Adrenal gland (tissue), 9 donors: ENCODE measurements at regions not wholly inside any gene's neighbourhood (a gene's known extent, or its start where the extent isn't known, plus 50 kb on each side); places are given as distances from the start of the nearest gene placed in this dataset.

ENCODE experiments used
- DNase-seq, 7 donors: peaks; one replicate each; pipeline ENCODE4 v3.0.0-alpha.2; 2019 to 2020
- H3K27ac ChIP-seq, 5 donors: fragments of 200-600 bp; sonication (generic) in 4 of 5; 1 replicate in 3 of 5; 2 replicates in 2 of 5; pipeline versions ENCODE4 v1.5.1 to v1.8.0; 2016 to 2020; ENCODE audit warnings: mild to moderate bottlenecking in 1 of 5
- H3K27me3 ChIP-seq: fragments of 200-600 bp; 2 replicates; pipeline ENCODE4 v1.8.0; 2021
- H3K36me3 ChIP-seq, 2 donors: fragments of 200-600 bp; replicated peaks in 1 of 2; 1 replicate in 1 of 2; 2 replicates in 1 of 2; pipeline versions ENCODE4 v1.5.1 to v1.8.0; 2018 to 2022
- H3K4me1 ChIP-seq, 2 donors: fragments of 200-600 bp; replicated peaks in 1 of 2; 1 replicate in 1 of 2; 2 replicates in 1 of 2; pipeline versions ENCODE4 v1.5.1 to v1.8.0; 2018 to 2021
- H3K4me3 ChIP-seq, 4 donors: fragments of 200-600 bp; sonication (generic) in 3 of 4; one replicate each; pipeline ENCODE4 v1.5.1; 2016 to 2018
- H3K9me3 ChIP-seq, 3 donors: fragments of 200-600 bp; sonication (generic) in 1 of 3; replicated peaks in 1 of 3; 1 replicate in 2 of 3; 2 replicates in 1 of 3; pipeline versions ENCODE4 v1.5.1 to v1.8.0; 2016 to 2021
- POLR2A ChIP-seq, 2 donors: fragments of 450-650 bp; IDR thresholded peaks; one replicate each; pipeline ENCODE4 v1.6.1; 2017; ENCODE audit warnings: antibody characterized with exemption in 2 of 2, mild to moderate bottlenecking in 2 of 2, moderate library complexity in 1 of 2
- WGBS, 4 donors: extraction: QIAGEN DNeasy Blood & Tissue Kit in 2 of 4; methylation state at CpG; one replicate each; pipeline versions ENCODE4 v1.1.5 to v1.1.7; 2013 to 2017; 5-methylcytosine and 5-hydroxymethylcytosine counted together
- intact Hi-C, 2 donors: fragments of 100-400 bp; cut with DNase I; formaldehyde crosslinking; loops; one replicate each; pipeline versions ENCODE4 v1.14.1 to v1.15.0; 2022 to 2023
- TF ChIP-seq, protein P1 (sequence below), 6 experiments: fragments of 450-650 bp in 4 of 6; fragments of 200-600 bp in 2 of 6; sonication (generic) in 1 of 6; IDR thresholded peaks; 1 replicate in 5 of 6; 2 replicates in 1 of 6; pipeline versions ENCODE4 v1.5.1 to v1.8.0; 2016 to 2021; ENCODE audit warnings: antibody characterized with exemption in 6 of 6, mild to moderate bottlenecking in 2 of 6, moderate library complexity in 1 of 6
- donor health status: healthy with polysubstance abuse.
- donor health status: Bipolar disorder and iron deficiency.
- donor health status: DM: yes; HTN: yes; CAD: no.
- donor health status: DM: no; HTN: no; CAD: no.
- donor health status: DM: no; HTN: no; CAD: no.

DNA sequence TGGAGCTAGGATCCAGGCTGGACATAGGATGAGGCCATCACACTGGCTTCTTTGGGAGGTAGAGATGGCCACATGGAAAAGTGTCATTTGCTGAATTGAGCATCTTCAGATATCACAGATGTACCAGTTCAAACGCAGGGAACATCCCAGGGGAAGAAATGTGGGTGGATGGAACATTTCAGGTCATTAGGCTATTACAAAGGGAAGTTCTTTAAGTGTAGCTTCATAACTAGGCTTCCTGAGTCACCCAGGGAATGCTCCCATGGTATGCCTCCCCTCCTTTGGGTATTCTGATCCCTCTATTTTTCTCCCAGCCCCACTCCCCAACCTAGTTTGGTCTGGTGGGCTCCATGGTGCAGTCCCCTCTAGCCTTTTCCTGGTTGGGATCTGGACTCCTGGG is 69.8 kb upstream of the IRX3 start:
- Histone ChIP-seq H3K27ac (no peak overlapping the region), H3K4me1 (no peaks in the 10 kb centered on the region), H3K4me3 (no peak overlapping the region), H3K9me3 (no peaks in the 10 kb centered on the region), H3K27me3 (no peaks in the 10 kb centered on the region), H3K36me3 (no peaks in the 10 kb centered on the region)
- TF ChIP-seq, protein P1, sequence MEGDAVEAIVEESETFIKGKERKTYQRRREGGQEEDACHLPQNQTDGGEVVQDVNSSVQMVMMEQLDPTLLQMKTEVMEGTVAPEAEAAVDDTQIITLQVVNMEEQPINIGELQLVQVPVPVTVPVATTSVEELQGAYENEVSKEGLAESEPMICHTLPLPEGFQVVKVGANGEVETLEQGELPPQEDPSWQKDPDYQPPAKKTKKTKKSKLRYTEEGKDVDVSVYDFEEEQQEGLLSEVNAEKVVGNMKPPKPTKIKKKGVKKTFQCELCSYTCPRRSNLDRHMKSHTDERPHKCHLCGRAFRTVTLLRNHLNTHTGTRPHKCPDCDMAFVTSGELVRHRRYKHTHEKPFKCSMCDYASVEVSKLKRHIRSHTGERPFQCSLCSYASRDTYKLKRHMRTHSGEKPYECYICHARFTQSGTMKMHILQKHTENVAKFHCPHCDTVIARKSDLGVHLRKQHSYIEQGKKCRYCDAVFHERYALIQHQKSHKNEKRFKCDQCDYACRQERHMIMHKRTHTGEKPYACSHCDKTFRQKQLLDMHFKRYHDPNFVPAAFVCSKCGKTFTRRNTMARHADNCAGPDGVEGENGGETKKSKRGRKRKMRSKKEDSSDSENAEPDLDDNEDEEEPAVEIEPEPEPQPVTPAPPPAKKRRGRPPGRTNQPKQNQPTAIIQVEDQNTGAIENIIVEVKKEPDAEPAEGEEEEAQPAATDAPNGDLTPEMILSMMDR (IDR thresholded peaks at IDR 0.05), result no peak
- TF ChIP-seq POLR2A (IDR thresholded peaks at IDR 0.05), result no peak
- intact Hi-C loops, result no loop called here
- 27 to 43% (median 36%) methylated on average over 1 of the region's 1 CpG for WGBS, 4 donors
- DNase-seq, result no peak

DNA sequence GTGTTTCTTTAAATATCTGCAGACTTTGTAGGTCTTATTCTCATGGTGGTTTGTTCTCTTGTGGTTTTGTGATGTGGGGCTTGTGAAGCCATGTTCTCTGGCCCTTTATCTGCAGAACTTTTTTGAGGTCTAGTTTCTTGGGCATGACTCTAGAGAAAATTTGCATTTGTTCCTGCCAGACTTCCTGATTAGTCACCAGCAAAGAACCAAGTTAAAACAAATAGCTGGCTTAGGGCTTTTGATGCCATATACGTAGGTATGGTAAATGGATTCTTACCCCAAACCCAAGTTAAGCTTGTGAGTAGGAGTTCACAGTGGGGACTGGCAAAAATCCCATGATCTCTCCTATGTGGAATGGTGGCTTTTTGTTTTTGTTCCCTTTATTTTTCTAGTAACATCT is 68.7 kb upstream of the IRX3 start:
- Histone ChIP-seq H3K27ac (no peak overlapping the region), H3K4me3 (no peak overlapping the region), H3K4me1 (no peaks in the 10 kb centered on the region), H3K27me3 (no peaks in the 10 kb centered on the region), H3K9me3 (no peaks in the 10 kb centered on the region), H3K36me3 (no peaks in the 10 kb centered on the region)
- intact Hi-C loops, result no loop called here
- DNase-seq, result no peak
- WGBS, 4 donors, result 71 to 78% (median 77%) methylated on average over 1 of the region's 1 CpG
- TF ChIP-seq POLR2A (IDR thresholded peaks at IDR 0.05), result no peak
- TF ChIP-seq, protein P1 (IDR thresholded peaks at IDR 0.05), result no peak

DNA sequence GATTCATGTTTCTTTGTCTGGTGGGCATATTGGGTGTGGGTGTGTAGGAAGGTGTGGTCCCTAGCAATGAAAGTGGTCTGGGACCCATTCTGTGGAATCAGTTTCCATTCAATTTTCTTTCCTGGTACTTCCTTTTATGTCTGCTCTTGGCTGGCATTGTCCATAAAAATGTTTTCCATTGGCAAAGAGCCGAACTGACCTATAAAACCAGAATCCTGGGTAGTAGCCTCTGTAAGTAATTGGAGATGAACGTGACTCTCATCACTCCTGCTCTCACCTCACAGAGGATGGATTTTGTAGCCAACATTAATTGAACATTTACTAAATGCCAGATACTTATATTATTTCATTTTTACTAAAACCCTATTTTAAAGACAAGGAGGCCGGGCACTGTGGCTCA is 66.5 kb upstream of the IRX3 start:
- Histone ChIP-seq H3K4me1 (no peaks in the 10 kb centered on the region), H3K36me3 (no peaks in the 10 kb centered on the region), H3K27ac (no peak overlapping the region), H3K27me3 (no peaks in the 10 kb centered on the region), H3K4me3 (no peak overlapping the region), H3K9me3 (no peaks in the 10 kb centered on the region)
- intact Hi-C loops, result no loop called here
- 49 to 57% (median 55%) methylated on average over 3 of the region's 3 CpGs for WGBS, 4 donors
- TF ChIP-seq, protein P1 (IDR thresholded peaks at IDR 0.05), result no peak
- TF ChIP-seq POLR2A (IDR thresholded peaks at IDR 0.05), result no peak
- DNase-seq, result no peak

DNA sequence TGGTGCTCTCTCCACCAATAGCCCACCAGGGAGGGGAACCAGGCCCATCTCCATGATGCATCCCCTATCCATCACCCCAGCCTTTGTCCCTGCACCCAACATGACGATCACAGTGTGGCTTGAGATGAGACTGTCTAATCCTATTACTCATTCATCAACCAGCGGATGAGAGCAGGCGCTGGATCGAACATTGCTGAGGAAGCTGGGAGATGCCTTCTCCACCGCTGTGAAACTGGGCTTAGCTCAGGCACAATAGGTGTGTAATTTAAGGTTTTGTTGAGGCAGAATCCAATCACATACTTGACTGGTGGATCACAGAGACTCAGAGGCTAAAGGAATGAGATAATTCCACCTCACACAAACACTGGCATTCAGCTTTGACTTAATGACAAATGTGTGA is 64.6 kb upstream of the IRX3 start:
- no peak overlapping the region for H3K4me3 ChIP-seq
- 75 to 90% (median 83%) methylated on average over 5 of the region's 5 CpGs for WGBS, 4 donors
- no peaks in the 10 kb centered on the region for H3K9me3 ChIP-seq
- no peaks in the 10 kb centered on the region for H3K27me3 ChIP-seq
- H3K36me3 ChIP-seq, result no peaks in the 10 kb centered on the region
- TF ChIP-seq POLR2A (IDR thresholded peaks at IDR 0.05), result no peak
- TF ChIP-seq, protein P1 (IDR thresholded peaks at IDR 0.05), result no peak
- no peak overlapping the region for H3K27ac ChIP-seq
- DNase-seq, result no peak
- intact Hi-C loops, result no loop called here
- no peaks in the 10 kb centered on the region for H3K4me1 ChIP-seq
